Endothelial cell of umbilical vein (primary cell): ENCODE measurements at regions not wholly inside any gene's neighbourhood (a gene's known extent, or its start where the extent isn't known, plus 50 kb on each side); places are given as distances from the start of the nearest gene placed in this dataset.

Experiments
- BruUV-seq: library from RNA; stranded (reverse); fragments of 400-500 nt; replicated peaks from 2 replicates; lab custom pipeline; 2021; lab: Mats Ljungman, UMichigan
- CTCF ChIA-PET: fragments of 300-600, 350-600 bp; sonication (Branson Sonifier 250); formaldehyde crosslinking; loops from one replicate; lab custom pipeline; 2021; ENCODE audit warnings: antibody characterized with exemption, inconsistent platforms; lab: Charles Lee
- POLR2A ChIA-PET: fragments of 300-600, 350-600 bp; sonication (Branson Sonifier 250); formaldehyde crosslinking; loops from one replicate; lab custom pipeline; 2021; ENCODE audit warnings: antibody characterized with exemption, inconsistent platforms; lab: Charles Lee
- DNase-seq: peaks from one replicate; pipeline ENCODE4 v3.0.0-alpha.2; 2011; ENCODE audit warnings: low read depth, low spot score
- FAIRE-seq: peaks from 2 replicates; lab custom pipeline; 2011; peaks lifted over from hg19 to GRCh38; lab: Jason Lieb, UNC
- H2AFZ ChIP-seq: 2 replicates; pipeline ENCODE4 v1.6.0; 2012; ENCODE audit warnings: low read depth, low read length, control low read depth, inconsistent platforms
- H3K27ac ChIP-seq: 2 replicates; pipeline ENCODE4 v1.5.1; 2011; ENCODE audit warnings: low read depth, mild to moderate bottlenecking, control low read depth, low read length, moderate library complexity; ENCODE audit not compliant: insufficient read depth
- H3K27me3 ChIP-seq, 2 experiments: 2 replicates each; pipeline versions ENCODE4 v1.6.0 to v1.6.1; 2011; ENCODE audit warnings: low read length in 2 of 2, mixed read lengths in 1 of 2; ENCODE audit not compliant: control insufficient read depth in 2 of 2, insufficient read depth in 2 of 2
- H3K36me3 ChIP-seq, 2 experiments: 2 replicates in 1 of 2; 3 replicates in 1 of 2; pipeline ENCODE4 v1.5.1; 2011; ENCODE audit warnings: low read length in 2 of 2, mild to moderate bottlenecking in 1 of 2, moderate library complexity in 1 of 2; ENCODE audit not compliant: control insufficient read depth in 2 of 2, insufficient read depth in 2 of 2; ENCODE audit errors: extremely low read depth in 1 of 2
- H3K4me1 ChIP-seq: 3 replicates; pipeline ENCODE4 v1.5.1; 2011; ENCODE audit warnings: mild to moderate bottlenecking, low read length; ENCODE audit not compliant: control insufficient read depth, insufficient read depth; ENCODE audit errors: extremely low read depth
- H3K4me2 ChIP-seq: 2 replicates; pipeline ENCODE4 v1.6.1; 2011; ENCODE audit warnings: low read length, control low read depth, mixed read lengths; ENCODE audit not compliant: insufficient read depth
- H3K4me3 ChIP-seq, 3 experiments: fragments of 200-600 bp in 1 of 3; sonication (generic), shearing (Covaris generic) in 1 of 3; replicated peaks in 1 of 3; 2 replicates each; pipeline ENCODE4 v1.5.1; 2011 to 2016; ENCODE audit warnings: control low read depth in 3 of 3, low read length in 3 of 3, mild to moderate bottlenecking in 2 of 3, inconsistent platforms in 1 of 3, low read depth in 1 of 3, moderate library complexity in 1 of 3; ENCODE audit not compliant: insufficient read depth in 1 of 3
- H3K79me2 ChIP-seq: 2 replicates; pipeline ENCODE4 v1.6.0; 2012; ENCODE audit warnings: low read length, inconsistent platforms; ENCODE audit not compliant: control insufficient read depth, insufficient read depth
- H3K9ac ChIP-seq: replicated peaks from 2 replicates; pipeline ENCODE3; 2011; ENCODE audit warnings: low read length, control low read depth; ENCODE audit not compliant: insufficient read depth; ENCODE audit errors: extremely low read depth
- H3K9me1 ChIP-seq: replicated peaks from 3 replicates; pipeline ENCODE4 v1.6.0; 2011; ENCODE audit warnings: mild to moderate bottlenecking, low read length; ENCODE audit not compliant: control insufficient read depth, insufficient read depth; ENCODE audit errors: extremely low read depth
- H3K9me3 ChIP-seq: replicated peaks from 2 replicates; pipeline ENCODE4 v1.5.1; 2012; ENCODE audit warnings: low read length, inconsistent platforms; ENCODE audit not compliant: control insufficient read depth, insufficient read depth
- H4K20me1 ChIP-seq: replicated peaks from 2 replicates; pipeline ENCODE3; 2011; ENCODE audit warnings: mild to moderate bottlenecking, low read length; ENCODE audit not compliant: control insufficient read depth, insufficient read depth; ENCODE audit errors: extremely low read depth
- EZH2 ChIP-seq: IDR thresholded peaks from 2 replicates; pipeline ENCODE4 v1.6.1; 2012; ENCODE audit warnings: borderline replicate concordance, low read depth, mild to moderate bottlenecking, moderate library complexity, low read length, inconsistent platforms; ENCODE audit not compliant: severe bottlenecking
- FOS ChIP-seq: IDR thresholded peaks from 2 replicates; pipeline ENCODE4 v1.6.1; 2011; ENCODE audit warnings: mild to moderate bottlenecking, low read length, moderate library complexity, borderline replicate concordance; ENCODE audit not compliant: insufficient read depth
- GATA2 ChIP-seq: IDR thresholded peaks from 2 replicates; pipeline ENCODE4 v1.7.0; 2011; ENCODE audit warnings: low read depth, mild to moderate bottlenecking, moderate library complexity, mixed read lengths, low read length; ENCODE audit not compliant: insufficient read length, insufficient read depth
- JUN ChIP-seq: IDR thresholded peaks from 2 replicates; pipeline ENCODE4 v1.6.1; 2011; ENCODE audit warnings: borderline replicate concordance, low read depth; ENCODE audit not compliant: insufficient read length, insufficient read depth
- MYC ChIP-seq: IDR thresholded peaks from one replicate; pipeline ENCODE4 v1.6.1; 2011; ENCODE audit warnings: mild to moderate bottlenecking, low read depth, low read length
- POLR2A ChIP-seq: IDR thresholded peaks from 2 replicates; pipeline ENCODE4 v1.6.1; 2012; ENCODE audit warnings: low read depth, mild to moderate bottlenecking, control low read depth, low read length
- POLR2AphosphoS5 ChIP-seq: IDR thresholded peaks from 2 replicates; pipeline ENCODE4 v1.6.1; 2012; ENCODE audit warnings: low read depth, mild to moderate bottlenecking, control low read depth, low read length, moderate library complexity; ENCODE audit not compliant: insufficient read depth
- dilution Hi-C: fragments of 300-500 bp; cut with MboI; formaldehyde crosslinking; loops from one replicate; pipeline ENCODE4 v1.15.0; 2019; ENCODE audit warnings: low sequenced_read_pairs; ENCODE audit not compliant: extremely low pct_ligation_motif_present
- intact Hi-C: fragments of 100-400 bp; cut with micrococcal nuclease; formaldehyde crosslinking; loops from one replicate; pipeline ENCODE4 v1.10.0; 2022
- TF ChIP-seq, protein P1 (sequence below): IDR thresholded peaks from 2 replicates; pipeline ENCODE4 v1.6.1; 2011; ENCODE audit not compliant: insufficient read depth, insufficient read length
- TF ChIP-seq, protein P2 (sequence below), 2 donors: IDR thresholded peaks; 1 replicate in 1 of 2; 2 replicates in 1 of 2; pipeline ENCODE4 v1.5.1; 2011; ENCODE audit warnings: low read length in 2 of 2, mild to moderate bottlenecking in 2 of 2, moderate library complexity in 2 of 2, control low read depth in 1 of 2, inconsistent platforms in 1 of 2, low read depth in 1 of 2; ENCODE audit not compliant: insufficient read depth in 1 of 2; ENCODE audit errors: extremely low read depth in 1 of 2

DNA sequence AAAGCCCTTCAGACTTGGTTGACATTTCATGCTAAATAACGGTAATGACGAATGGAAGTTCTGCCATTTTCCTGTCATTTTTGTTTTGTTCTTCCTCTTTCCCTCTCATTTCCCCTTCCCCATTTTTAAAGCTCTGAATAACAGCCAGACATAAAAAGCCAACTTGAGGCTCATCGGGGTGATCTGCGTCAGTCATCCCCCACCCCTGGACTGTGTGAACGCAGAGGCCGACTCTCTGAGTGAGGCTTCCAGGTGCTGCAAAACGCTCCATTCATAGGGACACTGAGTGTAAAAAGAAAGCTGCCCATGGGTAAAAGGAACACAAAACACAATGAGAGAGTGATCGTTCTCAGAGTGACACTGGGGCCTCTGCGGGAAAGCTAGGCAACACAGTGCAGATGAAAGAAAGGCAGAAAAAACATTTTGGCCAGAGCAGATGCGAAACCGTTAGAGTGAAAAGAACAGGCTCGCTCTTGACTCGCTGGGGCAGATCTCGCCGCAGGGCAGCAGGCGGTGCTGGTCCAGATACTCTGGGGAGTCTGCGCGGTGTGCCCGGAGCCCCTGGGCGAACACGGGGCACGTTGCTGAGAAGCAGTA lies 684.8 kb downstream of the QKI start:
- H3K4me1 ChIP-seq: peaks cover 23% of the 10 kb centered on the region
- dilution Hi-C loops (no loop called here), intact Hi-C loops (loop anchor here (5.0 kb wide), 3 partner anchors 223 to 742 kb away; no protein-coding TSS in a partner anchor)
- H3K27me3 ChIP-seq: no peaks in the 10 kb centered on the region
- H3K79me2 ChIP-seq: no peaks in the 10 kb centered on the region
- H3K4me2 ChIP-seq: no peak overlapping the region
- no peak overlapping the region for H3K4me3 ChIP-seq
- ChIA-PET POLR2A (no interaction called here), CTCF (interaction anchor here (2.6 kb wide), 1 partner anchor 11 kb away, joined by 36 read pairs; no protein-coding TSS in a partner anchor)
- TF ChIP-seq, protein P1, sequence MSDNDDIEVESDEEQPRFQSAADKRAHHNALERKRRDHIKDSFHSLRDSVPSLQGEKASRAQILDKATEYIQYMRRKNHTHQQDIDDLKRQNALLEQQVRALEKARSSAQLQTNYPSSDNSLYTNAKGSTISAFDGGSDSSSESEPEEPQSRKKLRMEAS: no peak
- TF ChIP-seq, protein P2, sequence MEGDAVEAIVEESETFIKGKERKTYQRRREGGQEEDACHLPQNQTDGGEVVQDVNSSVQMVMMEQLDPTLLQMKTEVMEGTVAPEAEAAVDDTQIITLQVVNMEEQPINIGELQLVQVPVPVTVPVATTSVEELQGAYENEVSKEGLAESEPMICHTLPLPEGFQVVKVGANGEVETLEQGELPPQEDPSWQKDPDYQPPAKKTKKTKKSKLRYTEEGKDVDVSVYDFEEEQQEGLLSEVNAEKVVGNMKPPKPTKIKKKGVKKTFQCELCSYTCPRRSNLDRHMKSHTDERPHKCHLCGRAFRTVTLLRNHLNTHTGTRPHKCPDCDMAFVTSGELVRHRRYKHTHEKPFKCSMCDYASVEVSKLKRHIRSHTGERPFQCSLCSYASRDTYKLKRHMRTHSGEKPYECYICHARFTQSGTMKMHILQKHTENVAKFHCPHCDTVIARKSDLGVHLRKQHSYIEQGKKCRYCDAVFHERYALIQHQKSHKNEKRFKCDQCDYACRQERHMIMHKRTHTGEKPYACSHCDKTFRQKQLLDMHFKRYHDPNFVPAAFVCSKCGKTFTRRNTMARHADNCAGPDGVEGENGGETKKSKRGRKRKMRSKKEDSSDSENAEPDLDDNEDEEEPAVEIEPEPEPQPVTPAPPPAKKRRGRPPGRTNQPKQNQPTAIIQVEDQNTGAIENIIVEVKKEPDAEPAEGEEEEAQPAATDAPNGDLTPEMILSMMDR (IDR thresholded peaks at IDR 0.05; ENCODE audit: extremely low read depth in 1 of 2, insufficient read depth in 1 of 2, low read depth in 1 of 2, low read length in 2 of 2): no peak
- TF ChIP-seq EZH2 (no peak), GATA2 (no peak), MYC (no peak), POLR2A (no peak), POLR2AphosphoS5 (no peak), JUN (no peak), FOS (no peak)
- H2AFZ ChIP-seq: no peak overlapping the region
- DNase-seq (no peak), FAIRE-seq (no peak)
- BruUV-seq: no TSS peak
- H3K9me1 ChIP-seq: no peaks in the 10 kb centered on the region
- H3K9ac ChIP-seq: no peak overlapping the region
- no peaks in the 10 kb centered on the region for H4K20me1 ChIP-seq
- no peaks in the 10 kb centered on the region for H3K36me3 ChIP-seq
- no peaks in the 10 kb centered on the region for H3K9me3 ChIP-seq
- no peak overlapping the region for H3K27ac ChIP-seq
